Femur (tissue), 1 donor: ENCODE measurements at regions not wholly inside any gene's neighbourhood (a gene's known extent, or its start where the extent isn't known, plus 50 kb on each side); places are given as distances from the start of the nearest gene placed in this dataset.

Experiments used
- DNase-seq: peaks from one replicate; pipeline ENCODE4 v3.0.0-alpha.2; 2017

DNA sequence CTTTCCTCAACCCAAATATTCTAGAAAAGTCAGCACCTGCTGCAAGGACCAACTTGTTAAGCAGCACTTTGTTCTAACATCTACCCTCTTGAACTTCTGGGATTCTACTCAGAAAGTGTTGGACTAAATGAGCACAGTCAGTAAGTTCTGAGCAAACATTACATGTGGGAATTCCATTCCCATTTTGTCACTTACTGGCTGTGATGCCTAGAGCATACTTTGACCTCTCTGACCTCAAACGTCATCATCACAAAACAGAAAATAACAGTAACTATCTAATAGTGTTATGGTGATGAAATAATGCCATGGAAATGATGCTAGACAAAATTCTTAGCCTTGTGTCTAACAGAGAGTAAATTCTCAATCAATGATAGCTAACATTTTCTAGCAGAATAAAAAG is 829.4 kb downstream of the EPHA7 start:
- DNase-seq, result no peak

DNA sequence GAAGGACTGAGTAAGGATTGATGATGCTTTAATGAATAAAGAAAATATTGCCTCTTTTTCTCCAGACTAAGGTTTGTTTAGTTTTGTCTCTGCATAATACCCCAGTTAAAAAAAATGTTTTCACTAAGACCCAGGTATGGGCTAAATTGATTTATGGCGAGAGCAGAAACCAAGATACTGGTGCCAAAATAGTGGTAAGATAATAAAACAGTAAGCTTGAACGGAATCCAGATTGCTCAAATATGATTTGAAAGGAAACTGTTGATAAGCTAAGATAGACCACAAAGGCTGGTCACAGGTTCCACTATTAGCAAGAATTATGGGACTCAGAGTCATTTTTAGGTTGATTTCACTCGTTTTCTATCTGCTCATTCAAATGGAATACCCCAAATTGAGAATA is 831.2 kb downstream of the EPHA7 start:
- DNase-seq, result no peak

DNA sequence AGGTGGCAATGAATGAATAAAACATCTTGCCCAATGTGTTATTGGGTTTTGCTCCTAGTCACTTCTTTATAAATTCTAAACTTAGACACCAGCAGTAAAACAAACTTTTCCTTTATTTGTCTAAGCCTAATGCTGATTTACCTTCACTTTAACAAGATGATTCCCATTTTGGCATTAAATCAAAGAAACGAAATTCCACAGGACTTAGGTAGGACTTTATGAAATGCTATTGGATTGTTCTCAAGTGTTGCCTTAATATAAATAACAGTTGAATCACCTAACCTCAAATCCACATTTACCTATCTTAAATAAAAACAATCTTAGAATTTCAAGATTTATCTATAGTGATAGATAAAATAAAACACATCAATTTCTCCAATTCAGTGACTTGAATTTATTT is 831.8 kb downstream of the EPHA7 start:
- no peak for DNase-seq

DNA sequence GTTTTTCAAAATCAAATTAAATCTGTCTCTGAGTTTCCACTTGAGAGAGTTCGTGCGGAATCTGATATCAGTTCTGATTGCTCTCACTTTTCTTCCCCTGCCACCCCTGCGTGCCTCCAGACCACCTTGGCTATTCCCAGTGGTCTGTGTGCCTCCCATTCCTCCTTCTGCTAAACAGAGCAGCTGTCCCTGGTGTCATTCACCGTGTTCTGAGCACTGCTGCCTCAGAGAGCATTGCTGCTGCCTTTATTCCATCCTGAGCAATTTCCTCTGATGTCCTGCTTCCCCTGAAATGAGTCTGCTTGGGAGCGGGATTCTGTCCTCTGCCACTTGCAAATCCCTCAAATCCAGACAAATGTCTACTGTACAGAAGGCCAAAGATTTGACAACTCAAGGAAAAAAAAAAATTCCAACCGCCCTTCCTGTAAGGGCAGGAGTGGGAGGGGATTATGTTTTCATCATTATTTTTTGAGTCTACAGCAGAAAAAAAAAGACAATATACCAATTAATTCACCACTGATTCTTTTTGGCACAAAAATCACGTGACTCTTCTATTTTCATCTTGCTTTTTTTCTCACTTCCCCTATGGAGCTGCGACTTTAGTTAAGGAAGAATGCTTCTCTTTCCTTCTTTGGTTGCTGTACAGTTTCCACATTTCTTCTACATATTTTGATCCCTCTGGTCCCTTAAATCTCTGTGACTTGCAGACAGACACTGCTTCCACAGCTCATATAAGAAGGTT is 833.0 kb downstream of the EPHA7 start:
- no peak for DNase-seq

- no peak for DNase-seq
Observed at GRCh38 chr6:92582211-92582610, 837.1 kb downstream of the EPHA7 start.

GRCh38 chr6:92577077-92577719 is 842.2 kb downstream of the EPHA7 start:
- DNase-seq, result no peak

GRCh38 chr6:92568541-92568940 is 850.8 kb downstream of the EPHA7 start:
- DNase-seq, result no peak

DNA sequence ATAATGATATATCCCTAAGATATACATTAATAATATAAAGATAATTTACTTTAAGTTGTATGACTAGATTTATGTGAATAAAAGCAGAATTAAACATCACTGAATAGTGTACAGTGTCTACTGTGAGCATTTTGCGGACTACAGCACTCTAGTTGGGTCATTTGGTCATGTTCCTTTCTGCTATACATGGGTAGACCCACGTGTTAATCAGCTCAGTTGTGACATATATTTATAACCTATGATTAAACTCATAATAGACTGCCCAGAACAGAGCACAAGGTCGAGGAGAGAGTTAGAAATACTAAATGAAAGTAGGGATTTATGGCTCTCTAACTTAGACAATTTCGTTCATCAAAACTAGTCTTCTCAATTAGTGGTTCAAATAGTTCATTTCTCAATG is 852.7 kb downstream of the EPHA7 start:
- no peak for DNase-seq

DNA sequence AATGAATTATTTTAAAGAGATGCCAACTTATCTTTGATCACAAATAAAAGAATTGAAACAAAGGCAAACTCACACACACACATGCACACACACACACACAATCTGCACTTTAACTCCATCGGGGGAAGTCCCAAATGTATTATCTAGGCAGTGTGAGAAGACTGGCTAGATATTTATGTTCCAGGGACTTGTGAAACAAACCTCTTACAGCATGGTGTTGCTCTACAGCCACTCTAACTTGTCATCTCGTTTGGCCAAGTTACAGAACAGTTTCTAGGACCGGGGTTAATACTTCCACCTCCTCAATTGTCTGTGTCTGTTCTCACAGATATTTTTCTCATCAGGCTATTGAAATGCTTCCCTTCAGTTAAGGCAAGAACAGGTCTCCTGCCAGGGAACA is 855.0 kb downstream of the EPHA7 start:
- DNase-seq, result no peak

DNA sequence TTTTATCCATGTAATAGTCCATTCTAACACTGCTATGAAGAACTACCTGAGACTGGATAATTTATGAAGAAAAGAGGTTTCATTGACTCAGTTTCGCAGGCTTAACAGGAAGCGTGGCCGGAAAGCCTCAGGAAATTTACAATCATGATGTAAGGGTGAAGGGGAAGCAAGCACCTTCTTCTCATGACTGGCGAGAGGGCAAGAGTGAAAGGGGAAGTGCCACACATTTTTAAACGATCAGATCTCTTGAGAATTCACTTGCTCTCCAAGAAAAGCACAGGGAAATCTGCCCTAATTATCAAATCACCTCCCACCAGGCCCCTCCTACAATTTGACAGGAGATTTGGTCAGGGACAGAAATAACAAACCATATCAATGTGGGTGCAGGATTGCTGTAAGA is 859.7 kb downstream of the EPHA7 start:
- DNase-seq, result no peak

- no peak for DNase-seq
Observed at GRCh38 chr6:92559003-92559402, 860.4 kb downstream of the EPHA7 start.

DNA sequence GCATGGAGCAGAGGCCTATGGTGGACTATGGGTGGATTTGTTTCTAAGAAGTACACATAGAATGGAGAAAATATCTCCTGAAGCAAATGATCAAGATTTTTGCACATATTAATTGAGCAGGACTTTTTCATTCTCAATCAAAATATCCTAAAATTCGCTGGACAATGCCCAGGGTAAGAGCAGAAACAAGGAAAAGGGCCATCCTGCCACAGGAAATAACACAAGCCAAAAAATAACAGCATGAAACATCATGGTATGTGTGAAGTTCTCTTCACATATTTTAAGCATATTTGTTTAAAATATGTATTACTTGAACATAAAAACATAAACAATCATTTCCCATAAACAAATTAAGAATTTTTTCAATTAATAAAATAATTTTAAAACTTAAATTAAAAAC is 868.9 kb downstream of the EPHA7 start:
- DNase-seq, result no peak

GRCh38 chr6:92545861-92546260 is 873.5 kb downstream of the EPHA7 start:
- DNase-seq, result no peak

DNA sequence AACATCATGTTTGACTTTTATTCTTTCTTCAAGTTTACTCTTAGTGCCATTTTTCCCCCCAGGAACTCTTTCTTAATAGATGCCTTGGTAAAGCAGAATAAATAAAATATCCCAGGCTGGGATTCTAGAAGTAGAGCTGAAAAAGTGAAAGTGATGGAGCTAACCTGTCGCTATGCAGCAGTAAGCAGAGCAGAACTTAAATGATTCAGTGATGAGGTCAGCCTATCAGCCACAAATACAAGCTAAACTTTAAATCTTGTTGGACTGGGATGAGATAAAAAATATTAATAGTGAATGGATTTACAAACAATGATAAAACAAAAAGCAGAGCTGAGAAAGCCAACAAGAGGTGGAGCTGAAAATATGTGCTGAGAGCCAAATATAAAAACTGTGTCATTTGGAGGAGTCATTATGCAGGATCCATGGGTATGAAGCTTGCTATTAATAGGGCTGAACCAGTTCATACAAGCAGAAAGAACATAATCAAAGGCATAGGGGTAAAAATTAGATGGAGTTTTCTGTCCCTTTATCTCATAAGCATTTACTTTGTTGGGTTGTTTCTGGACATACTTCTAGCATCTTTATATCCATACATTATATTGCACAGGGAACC is 877.8 kb downstream of the EPHA7 start:
- DNase-seq, result no peak

DNA sequence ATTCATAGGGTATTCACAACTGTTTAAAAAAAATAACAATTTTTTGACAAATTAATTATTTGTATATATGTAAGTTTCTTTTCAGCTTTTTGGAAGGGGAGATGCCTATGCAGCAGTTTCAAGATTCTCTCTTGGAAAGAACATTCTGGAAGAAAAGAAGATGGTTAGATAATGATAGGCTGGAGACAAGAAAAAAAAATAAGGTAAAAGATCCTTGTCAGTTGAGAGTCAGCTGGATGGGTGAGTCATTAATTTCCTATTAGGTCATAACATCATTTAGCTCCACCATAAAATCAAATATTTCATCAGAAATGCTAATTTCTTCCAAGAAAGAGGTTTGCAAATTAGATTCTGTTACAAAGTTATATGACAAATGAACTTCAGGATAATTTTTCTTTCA is 880.4 kb downstream of the EPHA7 start:
- DNase-seq, result no peak

DNA sequence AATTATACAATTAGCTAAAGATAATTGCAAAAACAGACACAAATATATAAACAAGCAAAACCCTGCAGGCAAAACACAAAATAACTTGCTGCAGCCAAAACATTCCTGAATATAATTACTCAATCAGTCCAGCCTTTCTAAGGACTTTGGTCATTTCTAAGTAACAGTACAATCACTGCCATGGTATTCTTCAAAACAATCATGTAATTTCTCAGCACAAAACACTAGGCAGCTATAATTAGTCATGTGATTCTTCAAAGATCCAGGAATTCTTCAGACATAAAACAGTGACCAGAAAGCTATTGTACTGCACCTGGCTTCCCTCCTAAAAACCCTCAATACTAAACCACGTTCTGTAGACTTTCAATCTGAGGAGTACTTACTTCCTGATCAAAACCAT is 881.1 kb downstream of the EPHA7 start:
- no peak for DNase-seq

GRCh38 chr6:92534109-92534508 is 885.2 kb downstream of the EPHA7 start:
- no peak for DNase-seq

- DNase-seq, result no peak
Observed at GRCh38 chr6:92522589-92522988, 896.8 kb downstream of the EPHA7 start.

DNA sequence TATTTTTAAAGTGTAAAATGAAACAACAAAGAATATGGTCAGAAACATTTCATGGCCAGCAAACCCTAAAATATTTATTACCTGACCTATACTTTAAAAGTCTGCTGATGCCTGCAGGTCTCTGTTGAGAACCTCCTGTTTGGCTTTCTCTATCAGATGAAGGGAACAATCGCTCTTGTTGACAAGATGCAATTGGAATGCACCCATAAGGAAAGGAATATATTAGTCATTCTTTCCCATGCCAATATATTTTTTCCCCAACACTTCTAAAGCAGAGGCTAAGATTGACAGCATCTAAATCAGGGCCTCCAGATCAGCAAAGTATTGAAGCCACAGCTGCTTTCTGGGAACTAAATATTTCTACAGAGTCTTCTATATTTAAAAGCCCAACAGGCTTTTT is 897.8 kb downstream of the EPHA7 start:
- DNase-seq, result no peak

- no peak for DNase-seq
Observed at GRCh38 chr6:92510137-92510536, 909.2 kb downstream of the EPHA7 start.

DNA sequence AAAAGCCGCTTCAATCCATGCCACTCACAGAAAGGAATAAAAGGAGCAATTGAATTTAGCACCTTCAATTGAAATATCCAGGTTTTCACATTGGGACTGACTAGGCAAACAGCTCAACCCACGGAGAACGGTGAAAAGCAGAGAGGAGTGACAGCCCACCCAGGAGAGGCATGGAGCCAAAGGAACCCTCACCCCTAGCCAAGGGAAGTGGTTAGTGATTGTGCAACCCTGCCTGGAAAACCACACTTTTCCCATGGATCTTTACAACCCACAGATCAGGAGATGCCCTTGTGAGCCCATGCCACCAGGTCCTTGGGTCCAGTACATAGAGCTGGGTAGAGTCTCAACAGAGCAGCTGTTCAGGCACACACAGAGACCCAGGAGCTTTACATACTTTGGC is 911.8 kb downstream of the EPHA7 start:
- DNase-seq, result no peak

GRCh38 chr6:92504509-92504908 is 914.9 kb downstream of the EPHA7 start:
- DNase-seq, result no peak

DNA sequence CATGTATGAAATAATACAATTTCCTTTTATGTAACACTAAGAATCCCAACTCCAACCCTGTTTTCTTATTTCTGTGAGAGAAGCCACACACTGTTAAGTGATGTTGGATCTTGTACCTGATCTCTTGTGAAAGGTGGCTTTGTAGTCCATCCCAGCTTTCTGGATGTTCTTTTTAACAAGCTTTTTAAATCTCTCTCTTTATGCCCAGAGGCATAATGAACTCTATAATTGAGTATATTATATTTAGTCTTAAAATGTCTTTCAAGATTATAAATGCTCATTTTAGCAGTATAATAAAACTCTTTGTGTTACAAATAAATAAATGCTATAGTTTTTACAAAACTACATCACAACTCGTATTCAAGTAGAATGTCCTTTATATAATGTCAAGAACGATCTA is 922.1 kb downstream of the EPHA7 start:
- DNase-seq, result no peak

DNA sequence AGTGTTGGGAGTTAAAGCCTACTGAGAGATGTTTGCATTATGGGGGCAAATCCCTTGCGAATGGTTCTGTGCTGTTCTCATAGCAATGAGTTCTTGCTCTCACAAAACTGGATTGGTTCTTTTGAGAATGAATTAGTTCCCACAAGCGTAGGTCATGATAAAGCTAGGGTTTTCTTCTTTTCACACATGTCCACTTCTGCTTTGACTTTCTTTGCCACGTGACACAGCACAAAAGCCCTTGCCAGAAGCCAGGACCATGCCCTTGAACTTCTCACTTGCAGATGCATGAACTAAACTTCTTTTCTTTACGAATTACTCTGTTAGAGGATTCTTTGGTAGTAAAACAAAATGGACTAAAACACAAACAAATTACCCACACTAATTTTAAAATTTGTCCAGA is 922.8 kb downstream of the EPHA7 start:
- DNase-seq, result no peak

- DNase-seq, result no peak
Observed at GRCh38 chr6:92495242-92495641, 924.1 kb downstream of the EPHA7 start.
